ENCODE measurements at regions not wholly inside any gene's neighbourhood (a gene's known extent, or its start where the extent isn't known, plus 50 kb on each side); places are given as distances from the start of the nearest gene placed in this dataset.

GRCh38 chr1:55929652-55930051, 649.7 kb downstream of the PLPP3 start:
- no peak for DNase-seq (ENCODE audit: low spot score)

GRCh38 chr1:55928576-55928975, 650.8 kb downstream of the PLPP3 start:
- no peak for DNase-seq (ENCODE audit: low spot score)

GRCh38 chr1:55927702-55928290, 651.6 kb downstream of the PLPP3 start:
- no peak for DNase-seq (ENCODE audit: low spot score)

DNA sequence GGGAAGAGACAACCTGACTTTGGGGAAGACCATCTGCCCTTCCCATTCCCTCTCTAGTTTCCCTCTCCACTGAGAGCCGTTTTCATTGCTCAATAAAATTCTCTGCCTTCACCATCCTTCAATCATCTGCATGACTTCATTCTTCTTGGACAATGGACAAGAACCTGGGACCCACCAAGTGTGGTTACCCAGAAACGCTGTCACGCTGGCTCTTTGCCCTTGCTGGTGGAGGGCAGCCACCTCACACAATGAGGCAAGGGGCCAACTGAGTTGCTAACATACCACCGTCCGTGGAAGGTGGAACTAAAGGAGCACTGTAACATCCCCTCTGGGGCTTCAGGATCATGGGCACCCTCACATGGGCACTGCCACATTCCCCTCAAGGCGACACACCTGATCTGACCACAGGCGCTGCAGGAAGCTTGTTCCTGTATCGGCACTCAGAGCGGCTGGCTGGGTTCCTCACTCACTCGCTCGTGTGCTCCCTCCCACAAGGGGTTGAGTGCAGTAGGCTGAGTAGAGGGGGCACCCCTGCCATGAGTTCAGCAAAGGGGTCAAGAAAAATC, 652.4 kb downstream of the PLPP3 start:
- DNase-seq (ENCODE audit: low spot score): no peak

GRCh38 chr1:55916907-55917306, 662.5 kb downstream of the PLPP3 start:
- DNase-seq (ENCODE audit: low spot score): no peak

GRCh38 chr1:55916481-55916880, 662.9 kb downstream of the PLPP3 start:
- no peak for DNase-seq (ENCODE audit: low spot score)

GRCh38 chr1:55913565-55913964, 665.8 kb downstream of the PLPP3 start:
- DNase-seq (ENCODE audit: low spot score): no peak

- DNase-seq (ENCODE audit: low spot score): no peak
Measured at GRCh38 chr1:55912438-55912837, 666.9 kb downstream of the PLPP3 start.

- DNase-seq (ENCODE audit: low spot score): no peak
Measured at GRCh38 chr1:55904541-55904940, 674.8 kb downstream of the PLPP3 start.

DNA sequence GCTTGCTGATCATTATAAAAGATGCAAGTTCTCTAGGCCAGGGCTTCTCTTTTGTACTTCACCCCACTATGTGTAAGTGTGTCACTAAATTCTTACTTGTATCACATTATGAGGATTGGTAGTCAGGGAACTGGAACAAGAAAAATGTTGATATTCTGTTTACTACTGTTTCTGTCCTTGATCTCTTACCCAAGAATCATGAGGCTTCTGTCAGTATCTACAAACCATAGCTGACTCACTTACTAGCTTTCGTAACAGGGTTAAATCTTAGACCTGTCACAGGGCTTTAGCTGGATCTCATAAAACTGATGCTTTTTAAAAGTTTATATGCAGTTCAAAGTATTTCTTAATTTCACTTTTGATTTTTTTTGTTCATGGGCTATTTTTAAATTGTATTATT, 681.2 kb downstream of the PLPP3 start:
- no peak for DNase-seq (ENCODE audit: low spot score)

GRCh38 chr1:55896210-55896609, 681.0 kb upstream of the USP24 start:
- DNase-seq (ENCODE audit: low spot score): no peak

DNA sequence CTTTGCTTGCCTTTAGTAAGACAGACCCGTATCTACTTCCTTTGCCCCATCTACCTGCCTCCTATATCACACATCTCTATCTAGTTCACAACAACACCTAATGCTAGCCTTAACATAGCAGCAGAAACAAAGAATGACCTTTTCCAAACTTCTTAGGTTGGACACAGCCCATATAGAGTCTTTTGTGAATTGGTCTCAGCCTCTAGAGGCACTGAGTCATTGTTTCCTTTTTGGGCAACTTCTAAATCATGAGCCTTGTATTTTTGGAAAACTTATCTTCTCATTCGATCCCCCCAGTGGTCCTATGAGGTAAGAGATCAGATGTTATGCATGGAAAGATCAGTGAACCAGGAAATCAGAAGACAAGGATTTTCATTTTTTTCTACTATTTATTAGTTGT, 679.4 kb upstream of the USP24 start:
- no peak for DNase-seq (ENCODE audit: low spot score)

GRCh38 chr1:55893155-55893554, 678.0 kb upstream of the USP24 start:
- no peak for DNase-seq (ENCODE audit: low spot score)

DNA sequence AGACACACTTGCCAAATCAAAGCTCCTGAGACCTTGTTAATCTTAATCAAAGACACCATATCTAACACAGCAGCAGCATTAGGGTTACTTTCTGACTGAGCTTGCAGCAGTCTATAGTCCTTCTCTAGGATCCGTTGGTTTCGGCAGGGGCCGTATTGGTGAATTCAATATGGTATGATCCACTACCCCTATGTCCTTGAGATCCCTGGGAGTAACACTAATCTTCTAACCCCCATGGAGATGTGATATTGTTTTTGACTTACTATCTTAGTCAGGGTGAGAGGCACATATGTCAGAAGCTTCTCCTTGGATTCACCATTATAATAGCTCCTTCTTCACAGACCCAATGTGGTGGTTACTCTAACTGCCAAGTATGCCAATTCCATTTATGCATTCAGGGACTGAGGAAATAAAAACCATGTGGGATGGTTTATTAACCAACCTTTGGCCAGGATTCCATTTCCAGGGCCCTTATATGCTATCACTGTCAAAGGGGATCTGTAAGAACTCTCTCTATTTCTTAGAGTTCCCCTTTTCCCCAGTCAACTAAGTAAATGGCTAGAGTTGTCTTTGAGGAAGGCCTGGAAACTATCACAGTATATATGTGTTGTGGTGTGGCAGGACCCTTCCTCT, 673.6 kb upstream of the USP24 start:
- no peak for DNase-seq (ENCODE audit: low spot score)

GRCh38 chr1:55886856-55887712, 671.9 kb upstream of the USP24 start:
- DNase-seq (ENCODE audit: low spot score): no peak

DNA sequence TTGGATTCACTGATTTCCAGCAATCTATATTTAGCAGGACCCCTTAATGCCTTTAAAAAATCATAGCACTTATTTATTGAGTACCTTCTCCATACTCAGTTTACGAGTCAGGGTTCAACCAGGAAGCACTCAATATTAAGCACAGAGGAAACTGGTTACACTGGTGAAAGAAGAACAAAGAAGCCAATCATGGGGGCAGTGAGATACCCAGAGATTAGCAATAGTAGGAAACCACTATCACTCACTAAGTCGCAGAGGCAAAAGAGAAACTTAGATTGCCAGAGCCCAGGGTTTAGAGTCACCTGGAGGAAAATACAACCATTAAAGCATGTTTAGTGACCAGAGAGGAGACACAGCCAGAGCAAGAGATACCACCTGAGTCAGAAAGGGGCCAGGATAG, 670.5 kb upstream of the USP24 start:
- DNase-seq (ENCODE audit: low spot score): no peak

DNA sequence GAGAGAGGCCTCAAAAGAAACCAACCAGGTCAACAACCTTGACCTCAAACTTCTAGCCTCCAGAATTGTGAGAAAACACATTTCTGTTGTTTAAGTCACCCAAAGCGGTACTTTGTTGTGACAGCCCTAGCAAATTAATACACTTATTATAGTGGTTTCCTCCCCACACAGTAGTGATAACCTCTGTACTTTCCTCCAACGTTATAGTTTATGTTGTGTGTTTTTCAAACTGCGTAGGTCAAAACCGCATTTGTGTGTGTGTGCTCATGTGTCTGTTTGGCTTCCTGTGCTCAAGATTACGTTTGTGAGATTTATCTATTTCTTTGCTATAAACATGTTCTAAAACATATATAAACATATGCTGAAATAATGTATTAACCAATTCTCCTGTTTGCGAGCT, 667.8 kb upstream of the USP24 start:
- no peak for DNase-seq (ENCODE audit: low spot score)

- DNase-seq (ENCODE audit: low spot score): no peak
Measured at GRCh38 chr1:55879346-55879745, 664.2 kb upstream of the USP24 start.

- no peak for DNase-seq (ENCODE audit: low spot score)
Measured at GRCh38 chr1:55877437-55878232, 662.5 kb upstream of the USP24 start.

DNA sequence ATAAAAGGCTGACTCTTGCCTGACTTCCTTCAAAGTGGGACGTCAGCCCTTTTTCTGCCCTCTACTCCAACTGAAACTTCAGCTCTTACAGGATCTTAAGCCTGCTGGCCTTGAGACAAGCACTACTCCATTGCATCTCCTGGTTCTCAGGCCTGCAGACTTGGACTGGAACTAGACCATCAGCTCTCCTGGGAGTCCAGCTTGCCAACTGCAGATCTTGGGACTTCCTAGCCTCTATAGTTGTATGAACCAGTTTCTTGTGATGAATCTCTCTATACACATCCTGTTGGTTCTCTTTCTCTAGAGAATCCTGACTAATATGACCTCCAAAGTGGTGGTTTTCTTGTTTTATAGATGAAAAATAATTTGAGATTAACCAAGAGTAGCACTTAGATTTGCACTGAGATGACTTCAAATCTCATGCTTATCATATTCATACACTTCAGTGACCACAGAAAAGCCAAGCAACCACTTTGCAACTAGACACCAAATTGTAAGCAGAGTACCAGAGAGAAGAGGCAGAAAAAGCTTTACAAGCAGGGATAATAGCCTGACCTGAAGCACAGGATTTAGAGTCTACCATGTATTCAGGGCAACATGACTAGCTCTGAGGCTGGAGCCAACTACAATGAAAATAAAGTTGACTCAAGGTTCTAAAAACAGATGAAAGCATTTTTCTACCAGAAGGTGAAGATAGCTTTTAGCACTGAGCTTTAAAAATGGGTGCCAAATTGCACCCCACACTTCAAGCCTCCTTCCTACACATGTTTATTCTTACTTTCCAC, 661.3 kb upstream of the USP24 start:
- no peak for DNase-seq (ENCODE audit: low spot score)

GRCh38 chr1:55870106-55870505, 654.9 kb upstream of the USP24 start:
- DNase-seq (ENCODE audit: low spot score): no peak

Data from CD4-positive, alpha-beta T cell treated with Interleukin-6 at 100 ng/mL for 8 hours (primary cell).